Breast epithelium (tissue), 3 donors: ENCODE measurements at regions not wholly inside any gene's neighbourhood (a gene's known extent, or its start where the extent isn't known, plus 50 kb on each side); places are given as distances from the start of the nearest gene placed in this dataset.

Experiments used
- POLR2A ChIP-seq: fragments of 450-650 bp; IDR thresholded peaks from one replicate; pipeline ENCODE4 v1.6.1; 2016; ENCODE audit warnings: antibody characterized with exemption, mild to moderate bottlenecking, moderate library complexity
- TF ChIP-seq, protein P1 (sequence below), 3 donors: fragments of 450-650 bp; IDR thresholded peaks; one replicate each; pipeline ENCODE4 v1.5.1; 2016 to 2017; ENCODE audit warnings: antibody characterized with exemption in 3 of 3, mild to moderate bottlenecking in 3 of 3, moderate library complexity in 3 of 3

DNA sequence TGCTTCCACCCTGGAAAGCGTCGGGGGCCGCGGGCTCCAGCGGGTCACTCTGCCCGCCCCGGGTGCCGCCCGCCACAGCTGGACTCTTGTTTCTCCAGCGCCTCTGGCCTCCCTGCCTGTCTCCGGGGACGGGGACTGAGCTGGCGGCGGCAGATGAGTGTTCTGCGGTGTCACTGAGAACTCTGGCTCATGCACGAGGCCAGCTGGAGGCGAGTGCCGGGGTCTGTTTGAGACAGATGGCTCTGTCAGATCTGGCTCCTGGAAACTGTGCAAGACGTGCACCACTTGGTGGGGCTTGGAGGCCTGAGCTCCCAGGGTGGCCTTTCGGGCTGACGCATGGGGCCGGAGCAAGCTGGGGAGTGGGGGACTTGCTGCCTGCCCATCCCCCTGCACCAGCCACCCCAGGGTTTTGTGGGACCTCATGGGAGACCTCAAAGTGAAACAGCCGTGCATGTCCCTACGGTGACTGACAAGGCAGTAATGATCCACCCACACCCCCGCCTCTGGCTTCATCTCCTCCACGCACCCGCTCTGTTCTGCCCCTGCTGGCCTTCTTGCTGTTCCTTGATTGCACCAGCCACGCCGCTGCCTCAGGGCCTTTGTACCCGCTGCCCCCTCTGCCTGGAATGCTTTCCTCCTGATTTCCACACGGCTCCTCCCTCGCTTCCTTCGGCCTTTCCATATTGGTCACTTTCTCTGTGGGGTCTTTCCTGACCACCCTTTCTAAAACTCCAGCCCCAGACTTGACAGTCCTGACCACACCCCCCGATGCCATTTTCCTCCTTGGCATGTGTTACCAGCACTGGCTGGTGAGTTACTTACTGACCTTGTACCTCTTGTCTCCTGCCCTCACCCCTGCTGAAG is 174.9 kb upstream of the CIBAR2 start:
- no peak for TF ChIP-seq POLR2A
- TF ChIP-seq, protein P1, sequence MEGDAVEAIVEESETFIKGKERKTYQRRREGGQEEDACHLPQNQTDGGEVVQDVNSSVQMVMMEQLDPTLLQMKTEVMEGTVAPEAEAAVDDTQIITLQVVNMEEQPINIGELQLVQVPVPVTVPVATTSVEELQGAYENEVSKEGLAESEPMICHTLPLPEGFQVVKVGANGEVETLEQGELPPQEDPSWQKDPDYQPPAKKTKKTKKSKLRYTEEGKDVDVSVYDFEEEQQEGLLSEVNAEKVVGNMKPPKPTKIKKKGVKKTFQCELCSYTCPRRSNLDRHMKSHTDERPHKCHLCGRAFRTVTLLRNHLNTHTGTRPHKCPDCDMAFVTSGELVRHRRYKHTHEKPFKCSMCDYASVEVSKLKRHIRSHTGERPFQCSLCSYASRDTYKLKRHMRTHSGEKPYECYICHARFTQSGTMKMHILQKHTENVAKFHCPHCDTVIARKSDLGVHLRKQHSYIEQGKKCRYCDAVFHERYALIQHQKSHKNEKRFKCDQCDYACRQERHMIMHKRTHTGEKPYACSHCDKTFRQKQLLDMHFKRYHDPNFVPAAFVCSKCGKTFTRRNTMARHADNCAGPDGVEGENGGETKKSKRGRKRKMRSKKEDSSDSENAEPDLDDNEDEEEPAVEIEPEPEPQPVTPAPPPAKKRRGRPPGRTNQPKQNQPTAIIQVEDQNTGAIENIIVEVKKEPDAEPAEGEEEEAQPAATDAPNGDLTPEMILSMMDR (IDR thresholded peaks at IDR 0.05), result no peak
